Parathyroid adenoma (tissue), 2 donors: ENCODE measurements at regions not wholly inside any gene's neighbourhood (a gene's known extent, or its start where the extent isn't known, plus 50 kb on each side); places are given as distances from the start of the nearest gene placed in this dataset.

Experiments used
- H2AFZ ChIP-seq: fragments of 300-600 bp; sonication (generic); one replicate; pipeline ENCODE4 v1.7.0; 2017; ENCODE audit warnings: antibody characterized with exemption, mild to moderate bottlenecking
- H3K27ac ChIP-seq: fragments of 300-600 bp; sonication (generic); one replicate; pipeline ENCODE4 v1.7.0; 2017
- H3K27me3 ChIP-seq: fragments of 300-600 bp; sonication (generic); one replicate; pipeline ENCODE4 v1.7.0; 2017; ENCODE audit warnings: low read length; ENCODE audit not compliant: control insufficient read depth, insufficient read depth
- H3K36me3 ChIP-seq: fragments of 300-600 bp; sonication (generic); one replicate; pipeline ENCODE4 v1.7.0; 2017; ENCODE audit warnings: low read length; ENCODE audit not compliant: control insufficient read depth, insufficient read depth
- H3K4me1 ChIP-seq: fragments of 300-600 bp; sonication (generic); one replicate; pipeline ENCODE4 v1.7.0; 2017; ENCODE audit warnings: control low read depth
- H3K4me2 ChIP-seq: fragments of 300-600 bp; sonication (generic); one replicate; pipeline ENCODE4 v1.7.0; 2017; ENCODE audit warnings: low read length
- H3K4me3 ChIP-seq: fragments of 300-600 bp; sonication (generic); one replicate; pipeline ENCODE4 v1.7.0; 2017; ENCODE audit warnings: low read depth, low read length
- H3K79me2 ChIP-seq: fragments of 300-600 bp; sonication (generic); one replicate; pipeline ENCODE4 v1.7.0; 2017; ENCODE audit warnings: control low read depth
- H3K9ac ChIP-seq: fragments of 300-600 bp; sonication (generic); one replicate; pipeline ENCODE4 v1.7.0; 2017; ENCODE audit warnings: mild to moderate bottlenecking
- H3K9me3 ChIP-seq: fragments of 300-600 bp; sonication (generic); one replicate; pipeline ENCODE4 v1.7.0; 2017; ENCODE audit warnings: low read length; ENCODE audit not compliant: control insufficient read depth
- CTCF ChIP-seq: fragments of 300-600 bp; sonication (generic); IDR thresholded peaks from one replicate; pipeline ENCODE4 v1.7.0; 2017; ENCODE audit warnings: antibody characterized with exemption, mild to moderate bottlenecking
- donor health status: primary hyperparathyroidism.

GRCh38 chr3:28634019-28634418 lies 285.4 kb upstream of the AZI2 start:
- no peak overlapping the region for H3K9ac ChIP-seq
- no peak overlapping the region for H3K27ac ChIP-seq
- no peaks in the 10 kb centered on the region for H3K9me3 ChIP-seq
- no peak overlapping the region for H3K4me2 ChIP-seq
- H3K4me3 ChIP-seq: no peak overlapping the region
- no peaks in the 10 kb centered on the region for H3K27me3 ChIP-seq
- no peaks in the 10 kb centered on the region for H3K79me2 ChIP-seq
- no peaks in the 10 kb centered on the region for H3K4me1 ChIP-seq
- TF ChIP-seq CTCF: no peak
- H3K36me3 ChIP-seq: no peaks in the 10 kb centered on the region
- no peak overlapping the region for H2AFZ ChIP-seq

- H3K9ac ChIP-seq: no peak overlapping the region
- H3K27me3 ChIP-seq: no peaks in the 10 kb centered on the region
- H3K79me2 ChIP-seq: no peaks in the 10 kb centered on the region
- no peak overlapping the region for H3K4me2 ChIP-seq
- no peak overlapping the region for H3K4me3 ChIP-seq
- H3K27ac ChIP-seq: no peak overlapping the region
- H3K36me3 ChIP-seq: no peaks in the 10 kb centered on the region
- TF ChIP-seq CTCF: no peak
- H2AFZ ChIP-seq: no peak overlapping the region
- H3K4me1 ChIP-seq: no peaks in the 10 kb centered on the region
- no peaks in the 10 kb centered on the region for H3K9me3 ChIP-seq
These were observed 289.1 kb upstream of the AZI2 start for GRCh38 chr3:28637742-28638141.

- Histone ChIP-seq H3K9ac (no peak overlapping the region), H2AFZ (no peak overlapping the region), H3K9me3 (no peaks in the 10 kb centered on the region), H3K4me2 (no peak overlapping the region), H3K4me1 (no peaks in the 10 kb centered on the region), H3K79me2 (no peaks in the 10 kb centered on the region), H3K4me3 (no peak overlapping the region), H3K27me3 (no peaks in the 10 kb centered on the region), H3K36me3 (no peaks in the 10 kb centered on the region), H3K27ac (no peak overlapping the region)
- no peak for TF ChIP-seq CTCF
These were observed 296.5 kb upstream of the AZI2 start for GRCh38 chr3:28645149-28645548.

GRCh38 chr3:28646435-28646834 lies 297.8 kb upstream of the AZI2 start:
- no peak overlapping the region for H3K27ac ChIP-seq
- H3K9me3 ChIP-seq: no peaks in the 10 kb centered on the region
- no peak for TF ChIP-seq CTCF
- H3K4me2 ChIP-seq: no peak overlapping the region
- no peak overlapping the region for H3K4me3 ChIP-seq
- no peak overlapping the region for H3K9ac ChIP-seq
- no peaks in the 10 kb centered on the region for H3K27me3 ChIP-seq
- no peaks in the 10 kb centered on the region for H3K4me1 ChIP-seq
- no peaks in the 10 kb centered on the region for H3K79me2 ChIP-seq
- no peak overlapping the region for H2AFZ ChIP-seq
- no peaks in the 10 kb centered on the region for H3K36me3 ChIP-seq

GRCh38 chr3:28649266-28649665 lies 300.6 kb upstream of the AZI2 start:
- no peak overlapping the region for H3K9ac ChIP-seq
- no peaks in the 10 kb centered on the region for H3K36me3 ChIP-seq
- no peak for TF ChIP-seq CTCF
- no peak overlapping the region for H3K4me3 ChIP-seq
- no peak overlapping the region for H3K27ac ChIP-seq
- H2AFZ ChIP-seq: no peak overlapping the region
- H3K79me2 ChIP-seq: no peaks in the 10 kb centered on the region
- no peaks in the 10 kb centered on the region for H3K4me1 ChIP-seq
- H3K27me3 ChIP-seq: no peaks in the 10 kb centered on the region
- no peaks in the 10 kb centered on the region for H3K9me3 ChIP-seq
- no peak overlapping the region for H3K4me2 ChIP-seq
